ENCODE measurements at regions not wholly inside any gene's neighbourhood (a gene's known extent, or its start where the extent isn't known, plus 50 kb on each side); places are given as distances from the start of the nearest gene placed in this dataset.

DNA sequence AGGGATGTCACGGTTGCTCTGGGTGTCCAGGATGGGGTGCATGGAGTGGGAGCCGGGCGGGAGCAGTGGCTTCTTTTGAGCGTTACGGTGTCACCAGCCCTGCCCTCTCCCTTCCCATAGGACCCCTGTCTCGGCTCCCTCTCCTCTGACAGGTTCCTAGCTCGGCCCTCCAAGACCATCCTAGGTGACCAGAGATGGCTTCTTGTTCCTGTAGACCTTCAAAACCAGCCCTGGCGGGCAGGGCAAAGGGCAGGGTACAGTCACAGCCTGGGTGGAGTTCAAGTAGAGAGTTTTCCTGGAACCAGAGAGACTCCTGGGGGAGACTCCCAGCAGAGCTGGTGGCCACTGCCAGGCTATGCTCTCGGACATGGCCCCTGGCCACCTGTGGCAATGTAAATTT lies 345.6 kb upstream of the AJAP1 start:
- CTCF ChIA-PET = no interaction called here

GRCh38 chr1:4309676-4310320 lies 344.6 kb upstream of the AJAP1 start:
- peaks cover 3% of the 10 kb centered on the region for H3K9me3 Mint-ChIP-seq (ENCODE audit: low read depth, unreplicated experiment)
- no peak for DNase-seq
- no peak overlapping the region for H3K4me3 Mint-ChIP-seq (ENCODE audit: low read depth, unreplicated experiment)
- no peak for TF ChIP-seq CTCF (IDR thresholded peaks at IDR 0.05; ENCODE audit: unreplicated experiment)
- CTCF ChIA-PET = no interaction called here
- no peaks in the 10 kb centered on the region for H3K4me1 Mint-ChIP-seq (ENCODE audit: low read depth, unreplicated experiment)
- no TSS peak for BruUV-seq (replicated peaks)
- H3K36me3 Mint-ChIP-seq (ENCODE audit: insufficient read depth, unreplicated experiment) = no peaks in the 10 kb centered on the region
- H3K27ac Mint-ChIP-seq (ENCODE audit: unreplicated experiment) = no peak overlapping the region
- intact Hi-C loops (cut with micrococcal nuclease; ENCODE audit: unreplicated experiment) = no loop called here
- H3K27me3 Mint-ChIP-seq (ENCODE audit: unreplicated experiment) = no peaks in the 10 kb centered on the region

More for the DNA sequence above, 345.6 kb upstream of the AJAP1 start:
- H3K4me3 Mint-ChIP-seq (ENCODE audit: low read depth, unreplicated experiment) = no peak overlapping the region
- H3K27ac Mint-ChIP-seq (ENCODE audit: unreplicated experiment) = no peak overlapping the region
- H3K4me1 Mint-ChIP-seq (ENCODE audit: low read depth, unreplicated experiment) = no peaks in the 10 kb centered on the region
- no peak for DNase-seq
- H3K9me3 Mint-ChIP-seq (ENCODE audit: low read depth, unreplicated experiment) = peaks cover 2% of the 10 kb centered on the region
- intact Hi-C loops (cut with micrococcal nuclease; ENCODE audit: unreplicated experiment) = no loop called here
- BruUV-seq (replicated peaks) = no TSS peak
- H3K36me3 Mint-ChIP-seq (ENCODE audit: insufficient read depth, unreplicated experiment) = no peaks in the 10 kb centered on the region
- no peaks in the 10 kb centered on the region for H3K27me3 Mint-ChIP-seq (ENCODE audit: unreplicated experiment)
- no peak for TF ChIP-seq CTCF (IDR thresholded peaks at IDR 0.05; ENCODE audit: unreplicated experiment)

GRCh38 chr1:4310396-4310923 lies 343.9 kb upstream of the AJAP1 start:
- CTCF ChIA-PET = no interaction called here
- H3K27ac Mint-ChIP-seq (ENCODE audit: unreplicated experiment) = no peak overlapping the region
- H3K9me3 Mint-ChIP-seq (ENCODE audit: low read depth, unreplicated experiment) = peaks cover 7% of the 10 kb centered on the region
- no TSS peak for BruUV-seq (replicated peaks)
- no peaks in the 10 kb centered on the region for H3K36me3 Mint-ChIP-seq (ENCODE audit: insufficient read depth, unreplicated experiment)
- no peaks in the 10 kb centered on the region for H3K27me3 Mint-ChIP-seq (ENCODE audit: unreplicated experiment)
- intact Hi-C loops (cut with micrococcal nuclease; ENCODE audit: unreplicated experiment) = no loop called here
- no peaks in the 10 kb centered on the region for H3K4me1 Mint-ChIP-seq (ENCODE audit: low read depth, unreplicated experiment)
- DNase-seq = no peak
- H3K4me3 Mint-ChIP-seq (ENCODE audit: low read depth, unreplicated experiment) = no peak overlapping the region
- TF ChIP-seq CTCF (IDR thresholded peaks at IDR 0.05; ENCODE audit: unreplicated experiment) = no peak

- Mint-ChIP-seq H3K27me3 (ENCODE audit: unreplicated experiment) (no peaks in the 10 kb centered on the region), H3K4me3 (ENCODE audit: low read depth, unreplicated experiment) (no peak overlapping the region), H3K9me3 (ENCODE audit: low read depth, unreplicated experiment) (peaks cover 12% of the 10 kb centered on the region), H3K36me3 (ENCODE audit: insufficient read depth, unreplicated experiment) (no peaks in the 10 kb centered on the region), H3K27ac (ENCODE audit: unreplicated experiment) (no peak overlapping the region), H3K4me1 (ENCODE audit: low read depth, unreplicated experiment) (no peaks in the 10 kb centered on the region)
- no TSS peak for BruUV-seq (replicated peaks)
- CTCF ChIA-PET = no interaction called here
- intact Hi-C loops (cut with micrococcal nuclease; ENCODE audit: unreplicated experiment) = no loop called here
- no peak for TF ChIP-seq CTCF (IDR thresholded peaks at IDR 0.05; ENCODE audit: unreplicated experiment)
- DNase-seq = no peak
Measured at GRCh38 chr1:4312024-4312423, 342.4 kb upstream of the AJAP1 start.
